HCT116 (cell line): ENCODE measurements at regions not wholly inside any gene's neighbourhood (a gene's known extent, or its start where the extent isn't known, plus 50 kb on each side); places are given as distances from the start of the nearest gene placed in this dataset.

Experiments
- ATAC-seq: fragments of 200-7000 bp; cut with Tn5 transposase; 2 replicates; pipeline ENCODE4 v1.9.1; 2020; ENCODE audit warnings: mild to moderate bottlenecking, moderate library complexity
- BruUV-seq: library from RNA; stranded (reverse); fragments of 400-500 nt; replicated peaks from 2 replicates; lab custom pipeline; 2021; lab: Mats Ljungman, UMichigan
- CTCF ChIA-PET: fragments of 300-600 bp; sonication (Branson Sonifier 250); formaldehyde crosslinking; loops from one replicate; lab custom pipeline; 2021; ENCODE audit warnings: antibody characterized with exemption; lab: Charles Lee
- POLR2A ChIA-PET: fragments of 300-600, 350-600 bp; sonication (Branson Sonifier 250); formaldehyde crosslinking; loops from one replicate; lab custom pipeline; 2021; ENCODE audit warnings: antibody characterized with exemption; lab: Charles Lee
- RAD21 ChIA-PET, 2 experiments: fragments of 300-600 bp; sonication (Branson Sonifier 250); formaldehyde crosslinking; loops; one replicate each; lab custom pipeline; 2023; ENCODE audit warnings: low total read pairs in 2 of 2; ENCODE audit not compliant: uncharacterized antibody in 2 of 2, unreplicated experiment in 2 of 2, low non-redundant PET in 1 of 2; lab: Charles Lee
- DNase-seq: peaks from one replicate; pipeline ENCODE4 v3.0.0-alpha.2; 2010; ENCODE audit warnings: low read depth, low spot score
- H2AFZ ChIP-seq: fragments of 200-600 bp; shearing (Covaris generic), sonication (generic); 2 replicates; pipeline ENCODE4 v1.6.1; 2017; ENCODE audit warnings: low read depth, mixed run types, mixed read lengths, antibody characterized with exemption, low read length; ENCODE audit not compliant: poor library complexity, severe bottlenecking
- H3K27ac ChIP-seq: 2 replicates; pipeline ENCODE4 v1.5.1; 2012; ENCODE audit warnings: low read depth, low read length
- H3K27me3 ChIP-seq: fragments of 200-600 bp; sonication (generic); 2 replicates; pipeline ENCODE4 v1.6.1; 2016; ENCODE audit warnings: mixed run types, low read length, mixed read lengths; ENCODE audit not compliant: insufficient read depth
- H3K36me3 ChIP-seq, 2 experiments: fragments of 200-500 bp in 1 of 2; fragments of 200-600 bp in 1 of 2; sonication (Bioruptor generic) in 1 of 2; sonication (generic) in 1 of 2; 2 replicates each; pipeline versions ENCODE4 v1.5.1 to v1.6.1; 2014 to 2016; ENCODE audit warnings: low read length in 2 of 2, inconsistent platforms in 1 of 2, mixed read lengths in 1 of 2, mixed run types in 1 of 2; ENCODE audit not compliant: insufficient read depth in 2 of 2, control insufficient read depth in 1 of 2
- H3K4me1 ChIP-seq, 2 experiments: fragments of 200-600 bp in 1 of 2; sonication (generic) in 1 of 2; 2 replicates each; pipeline versions ENCODE4 v1.5.1 to v1.6.1; 2012 to 2017; ENCODE audit warnings: low read length in 2 of 2, inconsistent platforms in 1 of 2, mild to moderate bottlenecking in 1 of 2, mixed read lengths in 1 of 2, mixed run types in 1 of 2, moderate library complexity in 1 of 2; ENCODE audit not compliant: insufficient read depth in 2 of 2, control insufficient read depth in 1 of 2
- H3K4me2 ChIP-seq: fragments of 200-600 bp; sonication (generic); 2 replicates; pipeline ENCODE4 v1.6.1; 2017; ENCODE audit warnings: mixed run types, low read length, mixed read lengths
- H3K4me3 ChIP-seq, 2 experiments: fragments of 200-600 bp in 1 of 2; sonication (generic) in 1 of 2; replicated peaks in 1 of 2; 2 replicates each; pipeline ENCODE4 v1.5.1; 2011 to 2016; ENCODE audit warnings: low read length in 2 of 2, control low read depth in 1 of 2, low read depth in 1 of 2, mild to moderate bottlenecking in 1 of 2, mixed read lengths in 1 of 2, mixed run types in 1 of 2
- H3K79me2 ChIP-seq: fragments of 200-600 bp; sonication (generic); 2 replicates; pipeline ENCODE4 v1.6.1; 2017; ENCODE audit warnings: mild to moderate bottlenecking, mixed run types, low read length, moderate library complexity, mixed read lengths; ENCODE audit not compliant: insufficient read depth
- H3K9ac ChIP-seq: fragments of 200-600 bp; sonication (generic); 2 replicates; pipeline ENCODE4 v1.6.1; 2016; ENCODE audit warnings: low read length, mixed read lengths
- H3K9me2 ChIP-seq: fragments of 200-600 bp; sonication (generic), shearing (Covaris generic); 2 replicates; pipeline ENCODE4 v1.6.1; 2017; ENCODE audit warnings: mixed run types, mild to moderate bottlenecking, moderate library complexity; ENCODE audit not compliant: insufficient read depth
- H3K9me3 ChIP-seq, 2 experiments: fragments of 200-500 bp in 1 of 2; fragments of 200-600 bp in 1 of 2; sonication (Bioruptor generic) in 1 of 2; sonication (generic) in 1 of 2; 2 replicates each; pipeline ENCODE4 v1.6.1; 2014 to 2017; ENCODE audit warnings: low read length in 2 of 2, mixed read lengths in 2 of 2, inconsistent platforms in 1 of 2, low read depth in 1 of 2, mild to moderate bottlenecking in 1 of 2, mixed run types in 1 of 2, moderate library complexity in 1 of 2; ENCODE audit not compliant: control insufficient read depth in 1 of 2, insufficient read depth in 1 of 2
- H4K20me1 ChIP-seq: fragments of 200-600 bp; sonication (generic), shearing (Covaris generic); 2 replicates; pipeline ENCODE4 v1.6.1; 2017; ENCODE audit warnings: mixed run types, mild to moderate bottlenecking, moderate library complexity; ENCODE audit not compliant: insufficient read depth
- ATF3 ChIP-seq: IDR thresholded peaks from 2 replicates; pipeline ENCODE4 v1.6.1; 2012
- CEBPB ChIP-seq: IDR thresholded peaks from 2 replicates; pipeline ENCODE4 v1.6.1; 2012; ENCODE audit warnings: low read depth
- EGR1 ChIP-seq: IDR thresholded peaks from 2 replicates; pipeline ENCODE4 v1.6.1; 2012; ENCODE audit warnings: low read depth
- EZH2 ChIP-seq: fragments of 200-600 bp; sonication (generic); IDR thresholded peaks from 2 replicates; pipeline ENCODE4 v1.6.1; 2017; ENCODE audit warnings: antibody characterized with exemption, mixed run types
- EZH2phosphoT487 ChIP-seq: fragments of 200-600 bp; IDR thresholded peaks from 2 replicates; pipeline ENCODE4 v1.6.1; 2018; ENCODE audit warnings: antibody characterized with exemption, borderline replicate concordance
- FOSL1 ChIP-seq: IDR thresholded peaks from 2 replicates; pipeline ENCODE4 v1.6.1; 2012; ENCODE audit warnings: low read depth
- POLR2A ChIP-seq: IDR thresholded peaks from 2 replicates; pipeline ENCODE4 v1.7.0; 2011; ENCODE audit warnings: borderline replicate concordance; ENCODE audit not compliant: insufficient read depth, insufficient read length; ENCODE audit errors: extremely low read depth
- RAD21 ChIP-seq: IDR thresholded peaks from 2 replicates; pipeline ENCODE4 v1.6.1; 2012; ENCODE audit warnings: low read depth, mild to moderate bottlenecking
- REST ChIP-seq: IDR thresholded peaks from 2 replicates; pipeline ENCODE4 v1.6.1; 2012; ENCODE audit warnings: low read depth
- SP1 ChIP-seq: IDR thresholded peaks from 2 replicates; pipeline ENCODE4 v1.6.1; 2012; ENCODE audit warnings: low read depth
- SRF ChIP-seq: IDR thresholded peaks from 2 replicates; pipeline ENCODE4 v1.6.1; 2012; ENCODE audit warnings: low read depth
- ZFX ChIP-seq: fragments of 450-650 bp; IDR thresholded peaks from 2 replicates; pipeline ENCODE4 v1.6.1; 2017
- intact Hi-C: fragments of 100-400 bp; cut with micrococcal nuclease; formaldehyde crosslinking; loops from 2 replicates; pipeline ENCODE4 v1.10.0; 2022

- DNase-seq (no peak), ATAC-seq (no peak)
- no peaks in the 10 kb centered on the region for H3K9me2 ChIP-seq
- ChIA-PET POLR2A (no interaction called here), RAD21 (no interaction called here), CTCF (no interaction called here)
- H4K20me1 ChIP-seq: no peaks in the 10 kb centered on the region
- no peaks in the 10 kb centered on the region for H3K36me3 ChIP-seq
- no peaks in the 10 kb centered on the region for H3K4me1 ChIP-seq
- H3K27me3 ChIP-seq: peaks cover 9% of the 10 kb centered on the region; the same call in 1 of the 2 replicates
- no peaks in the 10 kb centered on the region for H3K79me2 ChIP-seq
- H3K4me3 ChIP-seq: no peak overlapping the region
- no peaks in the 10 kb centered on the region for H3K9me3 ChIP-seq
- no peak for TF ChIP-seq ZFX
- TF ChIP-seq CEBPB: no peak
- no peak for TF ChIP-seq EGR1
- no peak for TF ChIP-seq ATF3
- TF ChIP-seq SRF: no peak
- TF ChIP-seq EZH2: no peak
- TF ChIP-seq REST: no peak
- TF ChIP-seq EZH2phosphoT487: no peak
- TF ChIP-seq FOSL1: no peak
- TF ChIP-seq POLR2A: no peak
- no peak for TF ChIP-seq RAD21
- no peak for TF ChIP-seq SP1
- H3K27ac ChIP-seq: no peak overlapping the region
- intact Hi-C loops: no loop called here
- no peak overlapping the region for H2AFZ ChIP-seq
- no peak overlapping the region for H3K9ac ChIP-seq
- no TSS peak for BruUV-seq
- H3K4me2 ChIP-seq: no peak overlapping the region
These were observed 263.4 kb downstream of the DEPDC1B start for GRCh38 chr5:60436518-60436917.
